HG02938 (cell line): ENCODE measurements at regions not wholly inside any gene's neighbourhood (a gene's known extent, or its start where the extent isn't known, plus 50 kb on each side); places are given as distances from the start of the nearest gene placed in this dataset.
"Not testable (repeated sequence)": the region's sequence is repeated elsewhere in the genome, so short reads cannot be mapped to it uniquely, and the experiment has no call there.

Experiments
- ATAC-seq: cut with Tn5 transposase; IDR thresholded peaks from one replicate; pipeline ENCODE4 v1.9.1; 2021; ENCODE audit warnings: mild to moderate bottlenecking, moderate library complexity; ENCODE audit not compliant: unreplicated experiment

GRCh38 chr4:117014236-117014635 is 71.1 kb downstream of the TRAM1L1 start:
- no peak for ATAC-seq

- ATAC-seq, result no peak
These were observed 74.7 kb downstream of the TRAM1L1 start for GRCh38 chr4:117010671-117011070.

GRCh38 chr4:117001077-117001476 is 84.3 kb downstream of the TRAM1L1 start:
- no peak for ATAC-seq

- no peak for ATAC-seq
These were observed 102.7 kb downstream of the TRAM1L1 start for GRCh38 chr4:116982656-116983055.

GRCh38 chr4:116980436-116980835 is 104.9 kb downstream of the TRAM1L1 start:
- ATAC-seq, result not testable (repeated sequence)

- no peak for ATAC-seq
These were observed 126.3 kb downstream of the TRAM1L1 start for GRCh38 chr4:116959045-116959444.

- no peak for ATAC-seq
These were observed 131.4 kb downstream of the TRAM1L1 start for GRCh38 chr4:116953947-116954346.

GRCh38 chr4:116952530-116953136 is 132.7 kb downstream of the TRAM1L1 start:
- no peak for ATAC-seq

GRCh38 chr4:116949856-116950255 is 135.5 kb downstream of the TRAM1L1 start:
- no peak for ATAC-seq

GRCh38 chr4:116942315-116942714 is 143.1 kb downstream of the TRAM1L1 start:
- no peak for ATAC-seq

GRCh38 chr4:116930329-116930728 is 155.0 kb downstream of the TRAM1L1 start:
- no peak for ATAC-seq

- ATAC-seq, result no peak
These were observed 158.6 kb downstream of the TRAM1L1 start for GRCh38 chr4:116926631-116927295.

GRCh38 chr4:116925900-116926457 is 159.4 kb downstream of the TRAM1L1 start:
- ATAC-seq, result no peak

- ATAC-seq, result no peak
These were observed 162.0 kb downstream of the TRAM1L1 start for GRCh38 chr4:116923389-116923788.

- no peak for ATAC-seq
These were observed 171.9 kb downstream of the TRAM1L1 start for GRCh38 chr4:116913451-116913850.

GRCh38 chr4:116906758-116907157 is 178.6 kb downstream of the TRAM1L1 start:
- no peak for ATAC-seq

- ATAC-seq, result no peak
These were observed 185.8 kb downstream of the TRAM1L1 start for GRCh38 chr4:116899561-116899960.

- no peak for ATAC-seq
These were observed 199.8 kb downstream of the TRAM1L1 start for GRCh38 chr4:116885579-116885978.

GRCh38 chr4:116882503-116882902 is 202.9 kb downstream of the TRAM1L1 start:
- no peak for ATAC-seq

- peak; percentile 90 for ATAC-seq
These were observed 204.3 kb downstream of the TRAM1L1 start for GRCh38 chr4:116881077-116881476.

- ATAC-seq, result peak; percentile 36
These were observed 204.8 kb downstream of the TRAM1L1 start for GRCh38 chr4:116880625-116881024.

GRCh38 chr4:116878280-116878679 is 207.1 kb downstream of the TRAM1L1 start:
- no peak for ATAC-seq
